Endometrium (tissue), 2 donors: ENCODE measurements at regions not wholly inside any gene's neighbourhood (a gene's known extent, or its start where the extent isn't known, plus 50 kb on each side); places are given as distances from the start of the nearest gene placed in this dataset.

Experiments
- FAIRE-seq: peaks from 2 replicates; lab custom pipeline; 2012; peaks lifted over from hg19 to GRCh38; lab: Jason Lieb, UNC
- donor health status: control.
- donor health status: control.

- FAIRE-seq, result peak; percentile 43
These were observed 126.4 kb upstream of the HAAO start for GRCh38 chr2:42918671-42919318.

- FAIRE-seq, result no peak
These were observed 125.7 kb upstream of the HAAO start for GRCh38 chr2:42918041-42918440.

- FAIRE-seq, result no peak
These were observed 125.1 kb upstream of the HAAO start for GRCh38 chr2:42917425-42917927.

- FAIRE-seq, result no peak
These were observed 123.9 kb upstream of the HAAO start for GRCh38 chr2:42916324-42916723.

GRCh38 chr2:42914860-42915259 lies 122.5 kb upstream of the HAAO start:
- peak; percentile 87 for FAIRE-seq

- no peak for FAIRE-seq
These were observed 121.9 kb upstream of the HAAO start for GRCh38 chr2:42914314-42914713.

- no peak for FAIRE-seq
These were observed 121.0 kb upstream of the HAAO start for GRCh38 chr2:42913280-42913878.

- no peak for FAIRE-seq
These were observed 118.4 kb upstream of the HAAO start for GRCh38 chr2:42910645-42911405.

- FAIRE-seq, result no peak
These were observed 117.6 kb upstream of the HAAO start for GRCh38 chr2:42909966-42910365.

- no peak for FAIRE-seq
These were observed 116.3 kb upstream of the HAAO start for GRCh38 chr2:42908518-42909200.

- FAIRE-seq, result no peak
These were observed 115.5 kb upstream of the HAAO start for GRCh38 chr2:42907835-42908234.

GRCh38 chr2:42906557-42907411 lies 114.4 kb upstream of the HAAO start:
- FAIRE-seq, result peak; percentile 79

GRCh38 chr2:42906111-42906556 lies 113.8 kb upstream of the HAAO start:
- no peak for FAIRE-seq

- no peak for FAIRE-seq
These were observed 113.1 kb upstream of the HAAO start for GRCh38 chr2:42905341-42906110.

GRCh38 chr2:42904576-42904876 lies 112.1 kb upstream of the HAAO start:
- no peak for FAIRE-seq

GRCh38 chr2:42903821-42904575 lies 111.6 kb upstream of the HAAO start:
- no peak for FAIRE-seq

- FAIRE-seq, result no peak
These were observed 110.7 kb upstream of the HAAO start for GRCh38 chr2:42902939-42903709.

- FAIRE-seq, result no peak
These were observed 108.8 kb upstream of the HAAO start for GRCh38 chr2:42901076-42901640.

GRCh38 chr2:42900289-42900891 lies 108.0 kb upstream of the HAAO start:
- peak; percentile 26 for FAIRE-seq
